CD4-positive, alpha-beta memory T cell (primary cell): ENCODE measurements at regions not wholly inside any gene's neighbourhood (a gene's known extent, or its start where the extent isn't known, plus 50 kb on each side); places are given as distances from the start of the nearest gene placed in this dataset.

Experiments
- CTCF ChIA-PET: fragments of 350-600 bp; sonication (Branson Sonifier 250); formaldehyde crosslinking; loops from one replicate; lab custom pipeline; 2021; ENCODE audit warnings: inconsistent platforms; ENCODE audit not compliant: partially characterized antibody; lab: Charles Lee
- POLR2A ChIA-PET: fragments of 350-600 bp; sonication (Branson Sonifier 250); formaldehyde crosslinking; loops from one replicate; lab custom pipeline; 2021; ENCODE audit not compliant: partially characterized antibody; lab: Charles Lee
- DNase-seq, 5 donors: peaks; one replicate each; pipeline versions ENCODE4 v3.0.0 to v3.0.0-alpha.2; 2020 to 2022; ENCODE audit warnings: mixed read lengths in 1 of 5
- H3K27ac ChIP-seq: one replicate; pipeline ENCODE4 v1.7.0; 2013; ENCODE audit warnings: low read depth, low read length
- H3K27me3 ChIP-seq: 2 replicates; pipeline ENCODE4 v1.7.0; 2013; ENCODE audit warnings: mild to moderate bottlenecking, low read length, moderate library complexity; ENCODE audit not compliant: insufficient read depth
- H3K36me3 ChIP-seq: 2 replicates; pipeline ENCODE4 v1.7.0; 2013; ENCODE audit warnings: mild to moderate bottlenecking, low read length, moderate library complexity; ENCODE audit not compliant: insufficient read depth
- H3K4me1 ChIP-seq: 2 replicates; pipeline ENCODE4 v1.7.0; 2013; ENCODE audit warnings: mild to moderate bottlenecking, low read length, moderate library complexity; ENCODE audit not compliant: insufficient read depth
- H3K4me3 ChIP-seq, 2 donors: one replicate each; pipeline ENCODE4 v1.7.0; 2013; ENCODE audit warnings: low read length in 2 of 2, mild to moderate bottlenecking in 1 of 2
- H3K9me3 ChIP-seq, 2 donors: one replicate each; pipeline ENCODE4 v1.7.0; 2013; ENCODE audit warnings: low read length in 2 of 2, control low read depth in 1 of 2; ENCODE audit not compliant: control insufficient read depth in 1 of 2
- H3K27ac Mint-ChIP-seq, 7 donors: one replicate each; pipeline ENCODE4 v1.8.0; 2020 to 2021; ENCODE audit warnings: mixed read lengths in 7 of 7, mild to moderate bottlenecking in 6 of 7, inconsistent platforms in 3 of 7, moderate library complexity in 3 of 7
- H3K27me3 Mint-ChIP-seq, 2 donors: one replicate each; pipeline ENCODE4 v1.8.0; 2020 to 2021; ENCODE audit warnings: mixed read lengths in 2 of 2
- H3K36me3 Mint-ChIP-seq, 2 donors: one replicate each; pipeline ENCODE4 v1.8.0; 2020 to 2021; ENCODE audit warnings: mixed read lengths in 2 of 2, inconsistent platforms in 1 of 2, mild to moderate bottlenecking in 1 of 2
- H3K4me1 Mint-ChIP-seq, 4 donors: one replicate each; pipeline ENCODE4 v1.8.0; 2020 to 2021; ENCODE audit warnings: mixed read lengths in 4 of 4, mild to moderate bottlenecking in 1 of 4
- H3K4me3 Mint-ChIP-seq, 8 donors: one replicate each; pipeline ENCODE4 v1.8.0; 2020 to 2021; ENCODE audit warnings: mixed read lengths in 8 of 8, mild to moderate bottlenecking in 7 of 8, moderate library complexity in 6 of 8, inconsistent platforms in 3 of 8
- H3K9me3 Mint-ChIP-seq, 8 donors: one replicate each; pipeline ENCODE4 v1.8.0; 2020 to 2021; ENCODE audit warnings: mixed read lengths in 8 of 8, mild to moderate bottlenecking in 5 of 8, inconsistent platforms in 3 of 8, moderate library complexity in 1 of 8
- intact Hi-C: fragments of 100-400 bp; cut with micrococcal nuclease; formaldehyde crosslinking; loops from one replicate; pipeline ENCODE4 v1.15.1; 2023

DNA sequence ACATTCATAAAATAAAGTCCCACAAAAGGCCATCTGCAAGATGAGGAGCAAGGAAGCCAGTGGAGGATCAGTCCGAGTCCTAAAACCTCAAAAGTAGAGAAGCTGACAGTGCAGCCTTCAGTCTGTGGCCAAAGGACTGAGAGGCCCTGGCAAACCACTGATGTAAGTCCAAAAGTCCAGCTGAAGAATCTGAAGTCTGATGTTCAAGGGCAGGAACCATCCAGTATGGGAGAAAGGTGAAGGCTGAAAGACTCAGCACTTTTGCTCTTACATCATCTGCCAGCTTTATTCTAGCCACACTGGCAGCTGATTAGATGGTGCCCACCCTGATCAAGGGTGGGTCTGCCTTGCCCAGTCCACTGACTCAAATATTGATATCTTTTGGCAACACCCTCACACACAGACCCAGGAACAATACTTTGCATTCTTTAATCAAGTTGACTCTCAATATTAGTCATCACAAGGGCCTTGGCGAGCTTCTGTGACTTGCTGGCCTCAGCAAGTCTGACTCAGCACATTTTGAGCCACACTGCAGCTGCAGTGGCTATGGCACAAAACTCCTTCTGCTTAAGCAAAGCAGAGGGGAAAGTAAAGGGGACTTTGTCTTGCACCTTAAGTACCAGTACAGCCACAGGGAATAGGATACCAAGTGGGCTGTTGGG is 1370.3 kb upstream of the CITED2 start:
- Mint-ChIP-seq H3K27ac (no peak overlapping the region), H3K4me1 (no peaks in the 10 kb centered on the region), H3K27me3 (no peaks in the 10 kb centered on the region), H3K36me3 (no peaks in the 10 kb centered on the region), H3K9me3 (peaks cover 0 to 30% (median 13%) of the 10 kb centered on the region in 8 donors), H3K4me3 (no peak overlapping the region)
- Histone ChIP-seq H3K27me3 (no peaks in the 10 kb centered on the region), H3K27ac (no peak overlapping the region), H3K4me1 (no peaks in the 10 kb centered on the region), H3K9me3 (no peaks in the 10 kb centered on the region), H3K4me3 (no peak overlapping the region), H3K36me3 (no peaks in the 10 kb centered on the region)
- intact Hi-C loops, result no loop called here
- ChIA-PET POLR2A (no interaction called here), CTCF (no interaction called here)
- no peak for DNase-seq

DNA sequence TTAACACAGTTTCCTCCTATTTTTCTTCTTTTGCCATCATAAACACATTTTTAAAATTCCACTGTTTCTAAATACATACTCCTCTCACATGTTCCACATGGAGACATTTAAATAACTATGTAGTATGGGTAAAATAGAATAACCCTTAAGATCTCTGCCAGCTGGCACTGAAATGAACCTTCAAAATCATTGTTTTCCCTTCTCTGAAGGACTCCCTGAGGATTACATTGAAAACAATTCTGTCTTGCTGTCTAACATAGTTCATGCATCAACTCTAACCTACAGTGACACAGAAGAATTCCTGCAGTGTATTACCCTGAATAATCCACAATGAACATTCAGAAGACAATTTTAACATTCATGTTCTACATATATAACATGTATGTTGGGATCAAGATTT is 1361.8 kb upstream of the CITED2 start:
- Mint-ChIP-seq H3K27ac (no peak overlapping the region), H3K4me3 (no peak overlapping the region), H3K4me1 (no peaks in the 10 kb centered on the region), H3K9me3 (no peaks in the 10 kb centered on the region), H3K27me3 (no peaks in the 10 kb centered on the region), H3K36me3 (no peaks in the 10 kb centered on the region)
- H3K4me1 ChIP-seq, result no peaks in the 10 kb centered on the region
- H3K36me3 ChIP-seq, result no peaks in the 10 kb centered on the region
- H3K4me3 ChIP-seq, result no peak overlapping the region
- no peaks in the 10 kb centered on the region for H3K9me3 ChIP-seq
- intact Hi-C loops, result no loop called here
- no peak for DNase-seq
- H3K27me3 ChIP-seq, result no peaks in the 10 kb centered on the region
- ChIA-PET POLR2A (no interaction called here), CTCF (no interaction called here)
- H3K27ac ChIP-seq, result no peak overlapping the region

DNA sequence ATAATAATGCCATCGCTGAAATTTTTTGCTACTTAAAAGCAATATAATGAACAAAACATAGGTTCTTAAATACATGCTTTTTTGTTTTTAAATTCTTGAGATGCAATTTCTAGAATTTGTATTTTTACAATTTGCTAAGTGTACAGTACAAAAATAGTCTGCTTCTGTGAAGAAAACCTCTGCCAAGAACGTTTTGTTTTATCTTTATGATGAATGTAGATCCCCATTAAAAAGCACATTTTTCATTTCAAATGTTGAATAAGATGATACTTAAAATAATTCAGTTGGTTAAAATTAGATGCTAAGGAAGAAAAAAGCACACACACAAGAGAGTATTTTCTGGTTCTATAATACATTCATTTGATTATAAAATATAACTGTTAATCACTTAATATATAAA is 1358.5 kb upstream of the CITED2 start:
- H3K4me1 ChIP-seq, result no peaks in the 10 kb centered on the region
- ChIA-PET CTCF (no interaction called here), POLR2A (no interaction called here)
- Mint-ChIP-seq H3K36me3 (no peaks in the 10 kb centered on the region), H3K9me3 (no peaks in the 10 kb centered on the region), H3K27me3 (no peaks in the 10 kb centered on the region), H3K4me1 (no peaks in the 10 kb centered on the region), H3K4me3 (no peak overlapping the region), H3K27ac (no peak overlapping the region)
- no peak overlapping the region for H3K4me3 ChIP-seq
- no peak overlapping the region for H3K27ac ChIP-seq
- H3K36me3 ChIP-seq, result no peaks in the 10 kb centered on the region
- no peaks in the 10 kb centered on the region for H3K27me3 ChIP-seq
- intact Hi-C loops, result no loop called here
- H3K9me3 ChIP-seq, result no peaks in the 10 kb centered on the region
- no peak for DNase-seq

DNA sequence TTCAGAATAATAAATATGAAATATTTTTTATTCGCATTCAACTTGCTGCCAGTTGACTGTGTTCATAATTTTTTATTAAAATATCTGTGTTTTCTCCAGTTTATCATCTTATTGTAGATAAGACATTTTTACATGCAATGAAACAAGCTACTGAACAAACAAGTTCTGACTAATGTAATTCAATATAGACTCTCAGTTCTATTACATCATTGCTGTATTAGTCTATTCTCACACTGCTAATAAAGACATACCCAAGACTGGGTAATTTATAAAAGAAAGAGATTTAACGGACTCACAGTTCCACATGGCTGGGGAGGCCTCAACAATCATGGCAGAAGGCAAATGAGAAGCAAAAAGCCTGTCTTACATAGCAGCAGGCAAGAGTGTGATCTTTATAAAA is 1357.7 kb upstream of the CITED2 start:
- Mint-ChIP-seq H3K4me3 (no peak overlapping the region), H3K27me3 (no peaks in the 10 kb centered on the region), H3K27ac (no peak overlapping the region), H3K4me1 (no peaks in the 10 kb centered on the region), H3K36me3 (no peaks in the 10 kb centered on the region), H3K9me3 (no peaks in the 10 kb centered on the region)
- intact Hi-C loops, result no loop called here
- H3K27ac ChIP-seq, result no peak overlapping the region
- POLR2A ChIA-PET, result no interaction called here
- no peaks in the 10 kb centered on the region for H3K9me3 ChIP-seq
- CTCF ChIA-PET, result no interaction called here
- no peaks in the 10 kb centered on the region for H3K27me3 ChIP-seq
- H3K4me1 ChIP-seq, result no peaks in the 10 kb centered on the region
- DNase-seq, result no peak
- H3K36me3 ChIP-seq, result no peaks in the 10 kb centered on the region
- no peak overlapping the region for H3K4me3 ChIP-seq

DNA sequence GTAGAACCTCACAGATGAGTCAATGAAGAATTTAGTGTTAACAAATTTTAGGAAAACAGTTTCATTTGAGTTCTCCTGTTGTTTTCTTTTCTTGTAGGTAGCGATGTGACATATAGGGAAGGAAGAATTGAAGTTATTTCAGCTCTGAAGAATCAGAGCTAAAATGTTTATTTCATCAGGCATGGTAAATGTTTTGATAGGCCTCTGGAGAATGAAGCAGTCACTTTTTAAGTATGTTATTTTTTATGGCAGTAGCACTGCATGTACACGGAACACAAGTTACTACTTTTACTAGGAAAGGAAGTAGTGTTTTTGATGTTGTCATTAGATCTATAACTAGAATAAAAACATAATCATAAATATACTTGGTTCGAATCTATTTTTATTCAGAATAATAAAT is 1357.3 kb upstream of the CITED2 start:
- Histone ChIP-seq H3K4me3 (no peak overlapping the region), H3K9me3 (no peaks in the 10 kb centered on the region), H3K27me3 (no peaks in the 10 kb centered on the region), H3K4me1 (no peaks in the 10 kb centered on the region), H3K27ac (no peak overlapping the region), H3K36me3 (no peaks in the 10 kb centered on the region)
- H3K9me3 Mint-ChIP-seq, result no peaks in the 10 kb centered on the region
- H3K4me1 Mint-ChIP-seq, result no peaks in the 10 kb centered on the region
- ChIA-PET CTCF (no interaction called here), POLR2A (no interaction called here)
- no peak overlapping the region for H3K4me3 Mint-ChIP-seq
- H3K27ac Mint-ChIP-seq, result no peak overlapping the region
- H3K36me3 Mint-ChIP-seq, result no peaks in the 10 kb centered on the region
- no peak for DNase-seq
- intact Hi-C loops, result no loop called here
- H3K27me3 Mint-ChIP-seq, result no peaks in the 10 kb centered on the region

DNA sequence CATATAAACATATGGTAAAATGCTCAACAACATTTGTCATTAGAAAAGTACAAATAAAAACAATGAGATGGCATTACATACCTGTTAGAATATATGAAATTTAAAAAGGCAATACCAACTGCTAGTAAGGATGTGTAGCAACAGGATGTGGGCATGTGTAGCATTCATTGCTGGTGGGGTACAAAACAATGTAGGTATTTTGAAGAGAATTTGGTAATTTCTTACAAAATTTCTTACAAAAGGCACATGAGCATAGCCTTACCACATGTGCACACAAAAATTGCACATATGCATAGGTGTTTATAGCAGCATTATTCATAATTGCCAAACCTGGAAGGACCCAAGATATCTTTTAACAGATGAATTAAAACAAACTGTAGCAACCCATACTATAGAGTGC is 1355.1 kb upstream of the CITED2 start:
- H3K9me3 Mint-ChIP-seq, result no peaks in the 10 kb centered on the region
- CTCF ChIA-PET, result no interaction called here
- no peak overlapping the region for H3K4me3 Mint-ChIP-seq
- no peaks in the 10 kb centered on the region for H3K4me1 Mint-ChIP-seq
- H3K36me3 Mint-ChIP-seq, result no peaks in the 10 kb centered on the region
- Histone ChIP-seq H3K4me1 (no peaks in the 10 kb centered on the region), H3K4me3 (no peak overlapping the region), H3K36me3 (no peaks in the 10 kb centered on the region), H3K9me3 (no peaks in the 10 kb centered on the region), H3K27me3 (no peaks in the 10 kb centered on the region), H3K27ac (no peak overlapping the region)
- DNase-seq, result no peak
- intact Hi-C loops, result no loop called here
- POLR2A ChIA-PET, result no interaction called here
- H3K27me3 Mint-ChIP-seq, result no peaks in the 10 kb centered on the region
- H3K27ac Mint-ChIP-seq, result no peak overlapping the region

DNA sequence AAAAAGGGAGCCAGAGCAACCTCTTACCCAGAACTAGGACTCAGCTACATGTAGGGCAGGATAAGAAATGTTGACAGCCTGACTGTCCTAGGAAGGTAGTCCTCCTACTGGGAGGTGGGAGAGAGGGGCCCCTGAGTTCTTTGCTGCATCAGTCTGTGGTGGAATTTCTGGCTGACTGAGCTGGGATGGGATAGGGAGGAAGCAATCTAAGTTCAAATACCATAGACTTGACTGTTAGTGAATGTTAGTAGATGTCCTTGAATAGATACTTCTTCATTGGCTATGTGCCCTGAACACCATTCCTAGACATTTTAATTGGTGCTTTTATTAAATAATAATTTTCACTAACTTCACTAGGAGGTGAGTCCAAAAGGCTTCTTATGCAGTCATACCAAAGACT is 1343.6 kb upstream of the CITED2 start:
- intact Hi-C loops, result no loop called here
- Mint-ChIP-seq H3K27ac (no peak overlapping the region), H3K27me3 (no peaks in the 10 kb centered on the region), H3K4me3 (no peak overlapping the region), H3K9me3 (peaks cover 5 to 18% (median 8%) of the 10 kb centered on the region in 8 donors), H3K4me1 (no peaks in the 10 kb centered on the region), H3K36me3 (no peaks in the 10 kb centered on the region)
- no peak for DNase-seq
- Histone ChIP-seq H3K4me3 (no peak overlapping the region), H3K36me3 (no peaks in the 10 kb centered on the region), H3K27me3 (no peaks in the 10 kb centered on the region), H3K9me3 (no peaks in the 10 kb centered on the region), H3K4me1 (no peaks in the 10 kb centered on the region), H3K27ac (no peak overlapping the region)
- POLR2A ChIA-PET, result no interaction called here
- CTCF ChIA-PET, result no interaction called here

DNA sequence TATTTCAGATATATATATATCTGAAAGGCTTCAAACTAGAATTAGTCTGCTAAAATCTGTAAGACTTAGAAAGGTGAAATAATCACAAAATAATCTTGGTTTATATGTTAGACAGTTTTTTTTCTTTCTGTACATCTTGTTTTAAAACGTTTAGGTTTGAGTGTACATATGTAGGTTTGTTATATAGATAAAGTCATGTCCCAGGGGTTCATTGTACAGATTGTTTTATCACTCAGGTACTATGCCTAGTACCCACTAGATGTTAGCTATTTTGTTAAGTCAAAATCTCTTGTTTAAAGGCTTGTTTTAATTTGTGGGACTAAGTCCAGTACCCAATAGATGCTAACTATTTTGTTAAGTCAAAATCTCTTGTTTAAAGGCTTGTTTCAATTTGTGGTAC is 1339.0 kb upstream of the CITED2 start:
- ChIA-PET CTCF (no interaction called here), POLR2A (no interaction called here)
- no peaks in the 10 kb centered on the region for H3K9me3 ChIP-seq
- Mint-ChIP-seq H3K36me3 (no peaks in the 10 kb centered on the region), H3K9me3 (peaks cover 5 to 18% (median 8%) of the 10 kb centered on the region in 8 donors), H3K4me3 (no peak overlapping the region), H3K4me1 (no peaks in the 10 kb centered on the region), H3K27ac (no peak overlapping the region), H3K27me3 (no peaks in the 10 kb centered on the region)
- no peaks in the 10 kb centered on the region for H3K27me3 ChIP-seq
- no peak overlapping the region for H3K4me3 ChIP-seq
- H3K27ac ChIP-seq, result no peak overlapping the region
- H3K36me3 ChIP-seq, result no peaks in the 10 kb centered on the region
- intact Hi-C loops, result no loop called here
- no peak for DNase-seq
- no peaks in the 10 kb centered on the region for H3K4me1 ChIP-seq
